ENCODE measurements at regions not wholly inside any gene's neighbourhood (a gene's known extent, or its start where the extent isn't known, plus 50 kb on each side); places are given as distances from the start of the nearest gene placed in this dataset.

DNA sequence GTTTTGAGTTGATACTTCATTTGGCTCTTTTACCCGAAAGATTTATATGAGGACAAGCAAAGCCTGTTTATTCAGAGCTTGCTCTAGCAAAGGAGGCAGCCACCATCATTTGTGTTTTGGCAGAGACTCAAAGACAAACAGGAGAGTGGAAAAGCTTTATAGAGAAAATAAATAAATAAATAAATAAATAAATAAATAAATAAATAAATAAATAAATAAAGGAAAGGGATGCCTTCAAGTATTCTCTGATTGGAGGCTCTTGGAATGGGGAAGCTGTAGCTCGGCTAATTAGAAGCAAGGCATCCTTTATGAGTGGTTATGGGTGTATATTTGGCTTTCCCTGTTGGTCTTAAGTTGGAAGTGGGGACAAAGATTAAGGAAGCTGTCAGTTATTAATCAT, 229.8 kb downstream of the RASSF9 start:
- DNase-seq (ENCODE audit: low read depth), result no peak
- TF ChIP-seq, protein P1, sequence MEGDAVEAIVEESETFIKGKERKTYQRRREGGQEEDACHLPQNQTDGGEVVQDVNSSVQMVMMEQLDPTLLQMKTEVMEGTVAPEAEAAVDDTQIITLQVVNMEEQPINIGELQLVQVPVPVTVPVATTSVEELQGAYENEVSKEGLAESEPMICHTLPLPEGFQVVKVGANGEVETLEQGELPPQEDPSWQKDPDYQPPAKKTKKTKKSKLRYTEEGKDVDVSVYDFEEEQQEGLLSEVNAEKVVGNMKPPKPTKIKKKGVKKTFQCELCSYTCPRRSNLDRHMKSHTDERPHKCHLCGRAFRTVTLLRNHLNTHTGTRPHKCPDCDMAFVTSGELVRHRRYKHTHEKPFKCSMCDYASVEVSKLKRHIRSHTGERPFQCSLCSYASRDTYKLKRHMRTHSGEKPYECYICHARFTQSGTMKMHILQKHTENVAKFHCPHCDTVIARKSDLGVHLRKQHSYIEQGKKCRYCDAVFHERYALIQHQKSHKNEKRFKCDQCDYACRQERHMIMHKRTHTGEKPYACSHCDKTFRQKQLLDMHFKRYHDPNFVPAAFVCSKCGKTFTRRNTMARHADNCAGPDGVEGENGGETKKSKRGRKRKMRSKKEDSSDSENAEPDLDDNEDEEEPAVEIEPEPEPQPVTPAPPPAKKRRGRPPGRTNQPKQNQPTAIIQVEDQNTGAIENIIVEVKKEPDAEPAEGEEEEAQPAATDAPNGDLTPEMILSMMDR (IDR thresholded peaks at IDR 0.05; ENCODE audit: low read depth, low read length, missing control alignments), result no peak
- no peak overlapping the region for H3K4me3 ChIP-seq (ENCODE audit: low read depth, low read length)

DNA sequence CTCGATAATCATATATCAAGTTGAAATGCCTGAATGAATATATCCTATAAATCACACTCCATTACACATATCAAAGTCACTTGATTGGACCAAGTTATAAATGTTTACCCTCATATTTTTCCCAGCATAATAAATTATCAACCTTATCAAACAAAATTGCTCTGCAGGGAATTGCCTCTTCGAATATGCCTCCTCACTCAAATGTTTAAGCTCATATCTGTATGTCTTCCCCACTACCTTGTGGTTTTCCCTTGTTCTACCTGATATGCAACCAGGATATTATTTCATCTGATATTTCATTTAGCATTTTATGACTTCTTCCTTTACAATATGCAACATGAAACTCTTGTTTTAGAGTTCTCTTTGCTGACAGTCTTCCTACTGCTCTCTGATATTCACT, 226.4 kb downstream of the RASSF9 start:
- no peak overlapping the region for H3K4me3 ChIP-seq (ENCODE audit: low read depth, low read length)
- no peak for DNase-seq (ENCODE audit: low read depth)
- TF ChIP-seq, protein P1 (IDR thresholded peaks at IDR 0.05; ENCODE audit: low read depth, low read length, missing control alignments), result no peak

DNA sequence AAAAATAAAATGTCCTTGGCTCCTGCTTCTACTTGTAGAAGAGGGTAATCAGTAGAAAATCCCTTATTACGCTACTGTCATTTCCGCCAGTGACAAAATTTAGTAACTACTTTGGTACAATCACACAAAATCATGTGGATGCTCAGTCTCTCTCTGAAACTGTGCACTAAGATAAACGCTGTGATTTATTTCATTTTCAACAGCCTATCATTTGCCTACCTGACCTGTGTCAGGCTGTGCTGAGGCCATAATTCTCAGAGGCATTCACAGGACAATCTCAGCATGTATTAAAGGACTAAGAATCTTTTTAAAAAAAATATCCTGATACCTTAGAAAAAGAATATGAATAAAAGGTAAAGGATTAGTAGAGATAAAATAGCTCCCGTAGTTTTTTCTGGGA, 226.0 kb downstream of the RASSF9 start:
- TF ChIP-seq, protein P1 (IDR thresholded peaks at IDR 0.05; ENCODE audit: low read depth, low read length, missing control alignments), result no peak
- H3K4me3 ChIP-seq (ENCODE audit: low read depth, low read length), result no peak overlapping the region
- DNase-seq (ENCODE audit: low read depth), result no peak

DNA sequence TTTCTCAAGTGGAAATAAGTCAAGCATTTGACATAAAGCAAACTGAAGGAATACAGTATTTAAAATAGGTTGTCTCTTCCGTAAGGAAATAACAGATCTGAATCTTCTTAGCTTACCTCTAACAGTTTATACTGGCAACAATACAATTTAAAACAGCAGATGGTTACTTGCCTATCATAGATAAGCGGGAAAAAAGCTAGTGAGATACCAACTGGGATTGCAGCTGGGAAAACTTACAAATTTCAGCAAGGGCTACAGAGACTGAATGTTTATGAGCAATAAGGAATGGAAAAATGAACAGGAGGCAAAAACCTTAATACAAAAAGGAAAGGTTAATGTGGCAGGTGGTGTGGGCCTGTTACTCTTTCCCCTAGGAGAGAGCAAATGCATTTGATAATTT, 220.0 kb downstream of the RASSF9 start:
- TF ChIP-seq, protein P1 (IDR thresholded peaks at IDR 0.05; ENCODE audit: low read depth, low read length, missing control alignments), result no peak
- H3K4me3 ChIP-seq (ENCODE audit: low read depth, low read length), result no peak overlapping the region
- no peak for DNase-seq (ENCODE audit: low read depth)

DNA sequence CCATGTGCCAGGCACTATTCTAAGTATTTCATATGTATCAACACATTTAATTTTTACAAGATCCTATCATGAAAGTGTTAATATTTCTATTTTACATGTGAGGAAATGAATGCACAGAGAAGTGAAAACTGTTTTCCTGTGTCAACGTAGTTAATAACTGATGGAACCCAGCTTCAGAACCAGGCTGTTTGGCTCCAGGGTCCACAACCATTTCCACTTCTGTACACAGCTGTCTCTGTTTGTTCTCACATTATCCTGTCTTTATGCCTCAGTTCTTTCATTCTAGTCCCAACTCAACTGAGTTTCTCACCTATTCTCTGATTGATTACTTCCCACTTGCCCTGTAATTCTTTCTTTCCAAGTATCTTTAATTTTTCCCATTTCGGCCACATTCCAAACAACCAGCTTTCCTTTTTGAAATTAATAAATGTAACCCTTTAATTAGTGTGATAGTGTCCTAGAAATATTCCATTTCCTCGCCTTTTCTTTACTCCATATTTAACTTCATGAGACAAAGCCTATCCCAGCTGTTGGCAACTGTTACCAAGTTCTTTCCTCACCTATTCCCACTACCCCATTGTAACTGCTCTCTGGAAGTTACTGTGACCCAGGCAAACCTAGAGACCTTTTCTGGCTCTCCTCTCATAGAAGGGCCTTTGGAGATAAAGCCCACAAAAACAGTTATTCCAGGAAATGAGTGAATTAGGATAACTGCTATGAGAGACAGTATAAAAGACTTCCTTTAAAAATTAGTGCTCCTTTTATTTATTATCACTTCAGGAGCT, 218.7 kb downstream of the RASSF9 start:
- TF ChIP-seq, protein P1 (IDR thresholded peaks at IDR 0.05; ENCODE audit: low read depth, low read length, missing control alignments), result no peak
- no peak for DNase-seq (ENCODE audit: low read depth)
- H3K4me3 ChIP-seq (ENCODE audit: low read depth, low read length), result no peak overlapping the region

DNA sequence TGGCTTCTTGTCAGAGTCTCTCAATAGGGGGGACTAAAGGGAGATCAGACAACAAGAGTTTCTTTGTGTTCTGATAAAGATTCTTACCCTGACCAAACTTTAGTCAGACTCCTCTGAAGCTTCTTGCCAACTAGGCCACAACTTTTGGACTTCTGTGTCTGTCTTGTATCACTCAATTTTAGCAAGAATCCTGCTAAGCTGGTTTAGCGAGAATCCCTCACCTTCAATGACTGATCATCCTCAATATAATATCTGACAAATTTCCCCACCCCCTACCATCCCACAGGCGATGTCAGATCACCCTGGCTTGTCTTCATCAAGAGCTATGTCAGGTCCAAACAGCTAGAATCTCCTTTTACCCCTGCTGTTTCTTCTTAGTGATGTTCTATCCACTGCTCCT, 215.2 kb downstream of the RASSF9 start:
- TF ChIP-seq, protein P1 (IDR thresholded peaks at IDR 0.05; ENCODE audit: low read depth, low read length, missing control alignments), result no peak
- H3K4me3 ChIP-seq (ENCODE audit: low read depth, low read length), result no peak overlapping the region
- DNase-seq (ENCODE audit: low read depth), result no peak

DNA sequence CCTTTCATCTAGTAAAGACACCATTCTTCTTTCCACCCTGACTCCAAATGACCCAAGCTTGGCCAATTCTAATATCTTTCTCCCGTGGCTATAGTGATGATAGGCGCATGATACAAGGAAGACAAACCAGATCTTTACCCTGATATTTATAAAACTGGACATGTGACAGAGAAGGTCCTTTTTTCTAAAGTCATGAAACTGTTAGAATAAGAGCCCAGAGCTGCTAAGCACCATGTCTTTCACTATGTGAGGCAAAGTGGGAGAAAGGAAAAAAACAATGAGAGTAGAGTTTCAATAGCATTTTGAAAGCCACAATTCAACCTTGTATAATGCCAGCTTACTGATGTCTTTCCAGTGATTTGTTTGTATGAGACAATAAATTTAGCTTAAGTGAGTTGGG, 212.4 kb downstream of the RASSF9 start:
- no peak overlapping the region for H3K4me3 ChIP-seq (ENCODE audit: low read depth, low read length)
- TF ChIP-seq, protein P1 (IDR thresholded peaks at IDR 0.05; ENCODE audit: low read depth, low read length, missing control alignments), result no peak
- DNase-seq (ENCODE audit: low read depth), result no peak
